Parathyroid adenoma (tissue), 2 donors: ENCODE measurements at regions not wholly inside any gene's neighbourhood (a gene's known extent, or its start where the extent isn't known, plus 50 kb on each side); places are given as distances from the start of the nearest gene placed in this dataset.

ENCODE experiments used
- H2AFZ ChIP-seq: fragments of 300-600 bp; sonication (generic); one replicate; pipeline ENCODE4 v1.7.0; 2017; ENCODE audit warnings: antibody characterized with exemption, mild to moderate bottlenecking
- H3K27ac ChIP-seq: fragments of 300-600 bp; sonication (generic); one replicate; pipeline ENCODE4 v1.7.0; 2017
- H3K27me3 ChIP-seq: fragments of 300-600 bp; sonication (generic); one replicate; pipeline ENCODE4 v1.7.0; 2017; ENCODE audit warnings: low read length; ENCODE audit not compliant: control insufficient read depth, insufficient read depth
- H3K36me3 ChIP-seq: fragments of 300-600 bp; sonication (generic); one replicate; pipeline ENCODE4 v1.7.0; 2017; ENCODE audit warnings: low read length; ENCODE audit not compliant: control insufficient read depth, insufficient read depth
- H3K4me1 ChIP-seq: fragments of 300-600 bp; sonication (generic); one replicate; pipeline ENCODE4 v1.7.0; 2017; ENCODE audit warnings: control low read depth
- H3K4me2 ChIP-seq: fragments of 300-600 bp; sonication (generic); one replicate; pipeline ENCODE4 v1.7.0; 2017; ENCODE audit warnings: low read length
- H3K4me3 ChIP-seq: fragments of 300-600 bp; sonication (generic); one replicate; pipeline ENCODE4 v1.7.0; 2017; ENCODE audit warnings: low read depth, low read length
- H3K79me2 ChIP-seq: fragments of 300-600 bp; sonication (generic); one replicate; pipeline ENCODE4 v1.7.0; 2017; ENCODE audit warnings: control low read depth
- H3K9ac ChIP-seq: fragments of 300-600 bp; sonication (generic); one replicate; pipeline ENCODE4 v1.7.0; 2017; ENCODE audit warnings: mild to moderate bottlenecking
- H3K9me3 ChIP-seq: fragments of 300-600 bp; sonication (generic); one replicate; pipeline ENCODE4 v1.7.0; 2017; ENCODE audit warnings: low read length; ENCODE audit not compliant: control insufficient read depth
- TF ChIP-seq, protein P1 (sequence below): fragments of 300-600 bp; sonication (generic); IDR thresholded peaks from one replicate; pipeline ENCODE4 v1.7.0; 2017; ENCODE audit warnings: antibody characterized with exemption, mild to moderate bottlenecking
- donor health status: primary hyperparathyroidism.

DNA sequence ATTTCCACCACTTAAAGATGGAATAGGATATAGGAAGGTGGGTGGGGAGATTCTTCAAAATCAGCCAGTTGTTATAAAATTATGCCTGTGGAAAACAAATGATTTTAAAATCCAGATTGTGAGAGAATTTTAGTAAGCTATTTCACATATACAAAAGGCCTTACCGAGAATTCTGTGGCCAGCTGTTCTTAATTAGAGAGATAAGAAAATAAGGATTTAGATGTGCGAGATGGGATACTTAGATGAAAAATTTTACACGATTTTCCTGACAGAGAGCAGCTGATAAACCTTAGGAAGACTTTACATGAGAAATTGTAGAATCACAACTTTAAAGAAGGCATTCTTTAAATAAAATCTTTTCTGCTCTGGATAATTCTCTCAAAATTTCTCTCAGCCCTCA, 94.5 kb upstream of the IQCM start:
- Histone ChIP-seq H2AFZ (no peak overlapping the region), H3K4me1 (no peaks in the 10 kb centered on the region), H3K36me3 (no peaks in the 10 kb centered on the region), H3K4me3 (no peak overlapping the region), H3K27me3 (no peaks in the 10 kb centered on the region), H3K9ac (no peak overlapping the region), H3K9me3 (no peaks in the 10 kb centered on the region), H3K27ac (no peak overlapping the region), H3K4me2 (no peak overlapping the region), H3K79me2 (no peaks in the 10 kb centered on the region)
- TF ChIP-seq, protein P1, sequence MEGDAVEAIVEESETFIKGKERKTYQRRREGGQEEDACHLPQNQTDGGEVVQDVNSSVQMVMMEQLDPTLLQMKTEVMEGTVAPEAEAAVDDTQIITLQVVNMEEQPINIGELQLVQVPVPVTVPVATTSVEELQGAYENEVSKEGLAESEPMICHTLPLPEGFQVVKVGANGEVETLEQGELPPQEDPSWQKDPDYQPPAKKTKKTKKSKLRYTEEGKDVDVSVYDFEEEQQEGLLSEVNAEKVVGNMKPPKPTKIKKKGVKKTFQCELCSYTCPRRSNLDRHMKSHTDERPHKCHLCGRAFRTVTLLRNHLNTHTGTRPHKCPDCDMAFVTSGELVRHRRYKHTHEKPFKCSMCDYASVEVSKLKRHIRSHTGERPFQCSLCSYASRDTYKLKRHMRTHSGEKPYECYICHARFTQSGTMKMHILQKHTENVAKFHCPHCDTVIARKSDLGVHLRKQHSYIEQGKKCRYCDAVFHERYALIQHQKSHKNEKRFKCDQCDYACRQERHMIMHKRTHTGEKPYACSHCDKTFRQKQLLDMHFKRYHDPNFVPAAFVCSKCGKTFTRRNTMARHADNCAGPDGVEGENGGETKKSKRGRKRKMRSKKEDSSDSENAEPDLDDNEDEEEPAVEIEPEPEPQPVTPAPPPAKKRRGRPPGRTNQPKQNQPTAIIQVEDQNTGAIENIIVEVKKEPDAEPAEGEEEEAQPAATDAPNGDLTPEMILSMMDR = no peak

DNA sequence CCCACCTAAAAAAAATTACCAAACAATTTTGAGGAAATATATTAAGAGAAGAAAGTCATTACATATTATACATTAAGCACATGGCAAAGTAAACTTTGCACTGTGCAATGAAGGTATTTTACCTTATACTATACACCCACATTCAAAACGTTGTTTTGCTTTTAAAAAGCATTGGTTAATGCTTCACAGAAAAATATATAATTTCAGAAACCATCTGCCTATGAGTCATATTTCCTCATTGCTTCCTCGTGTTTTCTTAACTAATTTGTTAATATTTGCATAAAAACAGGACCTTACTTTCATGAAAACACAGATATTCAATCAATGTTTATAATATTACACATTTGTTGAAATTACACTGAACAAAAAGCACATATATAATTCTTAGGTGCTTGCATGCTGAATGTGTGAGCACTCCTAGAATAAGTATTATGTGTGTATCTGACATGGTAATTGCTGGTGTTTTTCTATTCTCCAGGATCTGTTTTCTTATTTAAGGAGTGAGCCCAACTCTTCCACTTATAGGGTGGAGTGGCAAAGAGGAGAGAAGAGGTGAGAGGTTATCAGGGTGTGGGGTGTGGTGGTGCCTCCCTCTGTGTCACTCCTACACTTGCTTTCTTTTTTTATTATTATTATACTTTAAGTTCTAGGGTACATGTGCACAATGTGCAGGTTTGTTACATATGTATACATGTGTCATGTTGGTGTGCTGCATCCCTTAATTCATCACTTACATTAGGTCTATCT, 95.1 kb upstream of the IQCM start:
- Histone ChIP-seq H3K9me3 (no peaks in the 10 kb centered on the region), H2AFZ (no peak overlapping the region), H3K4me3 (no peak overlapping the region), H3K4me2 (no peak overlapping the region), H3K27ac (no peak overlapping the region), H3K27me3 (no peaks in the 10 kb centered on the region), H3K79me2 (no peaks in the 10 kb centered on the region), H3K36me3 (no peaks in the 10 kb centered on the region), H3K9ac (no peak overlapping the region), H3K4me1 (no peaks in the 10 kb centered on the region)
- TF ChIP-seq, protein P1 = no peak

DNA sequence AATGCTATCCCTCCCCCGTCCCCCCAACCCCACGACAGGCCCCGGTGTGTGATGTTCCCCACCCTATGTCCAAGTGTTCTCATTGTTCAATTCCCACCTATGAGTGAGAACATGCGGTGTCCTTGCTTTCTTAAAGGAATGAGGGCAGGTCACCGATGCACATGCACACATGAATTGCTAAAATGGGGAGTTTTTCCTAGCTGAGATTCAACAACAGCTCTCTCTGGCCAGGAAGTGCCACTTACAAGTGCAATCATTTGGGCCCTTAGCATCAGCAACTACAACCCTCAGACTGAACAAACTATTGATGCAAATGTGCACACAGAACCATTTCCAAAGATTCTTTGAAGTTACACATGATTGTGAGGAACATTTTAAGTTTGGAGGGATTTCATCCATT, 95.7 kb upstream of the IQCM start:
- Histone ChIP-seq H3K9me3 (no peaks in the 10 kb centered on the region), H3K4me1 (no peaks in the 10 kb centered on the region), H3K4me3 (no peak overlapping the region), H3K9ac (no peak overlapping the region), H3K79me2 (no peaks in the 10 kb centered on the region), H3K27me3 (no peaks in the 10 kb centered on the region), H3K4me2 (no peak overlapping the region), H3K36me3 (no peaks in the 10 kb centered on the region), H3K27ac (no peak overlapping the region), H2AFZ (no peak overlapping the region)
- TF ChIP-seq, protein P1 = no peak

DNA sequence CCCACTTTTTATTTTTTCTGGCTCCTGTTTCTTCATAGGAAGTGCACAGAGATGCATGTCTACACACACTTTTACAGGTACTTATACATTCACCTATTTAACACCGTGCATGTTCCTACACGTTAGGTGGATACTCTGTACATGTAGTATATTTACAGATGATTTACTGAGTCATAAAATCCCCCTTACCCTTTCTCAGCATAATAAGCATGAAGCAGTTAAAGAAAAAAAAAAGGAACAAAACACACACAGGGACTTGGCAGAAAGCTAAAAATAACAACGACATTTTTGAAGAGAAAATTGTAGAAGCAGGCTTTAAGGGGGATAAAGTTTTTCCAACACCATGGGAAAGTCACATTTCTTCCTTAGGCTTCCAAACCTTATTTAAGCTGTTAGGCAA, 96.4 kb upstream of the IQCM start:
- no peaks in the 10 kb centered on the region for H3K9me3 ChIP-seq
- no peaks in the 10 kb centered on the region for H3K4me1 ChIP-seq
- H3K4me3 ChIP-seq = no peak overlapping the region
- no peak overlapping the region for H2AFZ ChIP-seq
- no peak overlapping the region for H3K4me2 ChIP-seq
- no peak overlapping the region for H3K9ac ChIP-seq
- H3K36me3 ChIP-seq = no peaks in the 10 kb centered on the region
- no peak overlapping the region for H3K27ac ChIP-seq
- no peaks in the 10 kb centered on the region for H3K79me2 ChIP-seq
- H3K27me3 ChIP-seq = no peaks in the 10 kb centered on the region
- TF ChIP-seq, protein P1 = no peak
